ENCODE measurements at regions not wholly inside any gene's neighbourhood (a gene's known extent, or its start where the extent isn't known, plus 50 kb on each side); places are given as distances from the start of the nearest gene placed in this dataset.
A peak's percentile ranks its signal among the peaks of the same experiment; 100 is the strongest.

DNA sequence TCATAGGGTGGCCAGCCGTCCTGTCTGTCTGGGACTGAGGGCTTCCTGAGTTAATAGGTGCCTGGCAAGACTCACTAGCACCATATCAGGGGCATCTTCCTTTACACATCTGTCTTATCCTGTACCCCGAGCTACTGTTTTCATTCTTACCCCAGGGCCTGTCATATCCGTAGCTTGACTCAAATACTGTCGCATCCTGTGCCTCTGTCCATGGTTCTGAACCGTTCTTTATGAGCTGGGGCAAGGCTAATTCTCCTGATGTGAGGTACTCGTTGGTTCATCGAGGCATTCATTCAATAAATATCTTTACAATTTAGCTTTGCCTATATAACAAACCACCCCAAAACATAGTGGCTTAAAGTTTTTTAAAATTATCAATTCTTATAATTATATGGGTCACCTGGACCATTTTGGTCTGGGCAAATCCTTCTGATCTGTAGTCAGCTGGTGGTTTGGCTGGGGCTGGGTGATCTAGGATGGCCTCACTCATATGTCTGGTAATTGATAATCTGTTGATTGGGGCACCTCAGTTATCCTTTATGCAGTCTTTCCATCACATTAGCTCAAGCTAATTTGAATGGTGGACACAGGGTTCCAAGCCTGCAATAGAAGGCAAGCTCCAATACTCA lies 121.2 kb downstream of the TLE3 start:
- DNase-seq (ENCODE audit: low spot score): peak; percentile 65

DNA sequence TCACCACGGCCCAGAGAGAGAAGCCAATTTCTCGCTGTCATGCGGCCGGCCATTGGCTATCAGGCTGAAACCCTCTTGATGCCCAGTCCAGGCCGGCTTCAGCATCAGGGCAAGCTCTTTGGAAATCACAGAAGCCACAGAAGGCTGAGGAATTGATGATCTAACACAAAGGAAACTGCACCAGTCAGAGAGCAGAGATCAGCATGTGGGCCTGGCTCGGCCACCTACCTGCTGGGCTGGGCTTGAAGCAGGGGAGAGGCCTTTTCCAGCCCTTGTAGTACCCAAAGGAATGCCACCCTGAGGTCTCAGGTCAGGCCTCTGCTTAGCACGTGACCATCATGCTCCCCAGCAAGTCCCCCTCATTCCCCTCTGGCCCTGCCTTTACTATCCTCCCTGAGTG lies 119.1 kb downstream of the TLE3 start:
- DNase-seq (ENCODE audit: low spot score): no peak

DNA sequence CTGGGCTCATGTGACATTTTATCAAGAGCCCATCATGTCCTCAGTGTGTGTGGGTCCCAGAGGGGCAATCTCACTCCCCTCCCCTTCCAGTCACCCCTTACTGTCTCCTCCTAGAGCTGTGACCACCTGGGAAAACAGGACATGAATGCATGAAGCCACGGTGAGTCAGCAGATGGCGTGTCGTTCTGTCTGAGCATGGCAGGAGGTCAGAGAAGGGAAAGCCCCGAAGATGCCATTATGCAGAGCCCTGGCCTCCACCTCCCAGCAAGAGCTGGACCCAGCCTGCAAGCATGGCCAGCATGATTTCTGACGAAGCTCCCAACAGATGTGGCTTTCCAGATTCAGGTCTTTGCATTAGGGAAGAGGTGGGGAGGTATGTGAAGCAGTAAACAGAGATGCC lies 118.5 kb downstream of the TLE3 start:
- no peak for DNase-seq (ENCODE audit: low spot score)

- DNase-seq (ENCODE audit: low spot score): no peak
These were observed 117.9 kb downstream of the TLE3 start for GRCh38 chr15:69979783-69980182.

- no peak for DNase-seq (ENCODE audit: low spot score)
These were observed 117.2 kb downstream of the TLE3 start for GRCh38 chr15:69980341-69981059.

- DNase-seq (ENCODE audit: low spot score): no peak
These were observed 115.7 kb downstream of the TLE3 start for GRCh38 chr15:69982037-69982436.

DNA sequence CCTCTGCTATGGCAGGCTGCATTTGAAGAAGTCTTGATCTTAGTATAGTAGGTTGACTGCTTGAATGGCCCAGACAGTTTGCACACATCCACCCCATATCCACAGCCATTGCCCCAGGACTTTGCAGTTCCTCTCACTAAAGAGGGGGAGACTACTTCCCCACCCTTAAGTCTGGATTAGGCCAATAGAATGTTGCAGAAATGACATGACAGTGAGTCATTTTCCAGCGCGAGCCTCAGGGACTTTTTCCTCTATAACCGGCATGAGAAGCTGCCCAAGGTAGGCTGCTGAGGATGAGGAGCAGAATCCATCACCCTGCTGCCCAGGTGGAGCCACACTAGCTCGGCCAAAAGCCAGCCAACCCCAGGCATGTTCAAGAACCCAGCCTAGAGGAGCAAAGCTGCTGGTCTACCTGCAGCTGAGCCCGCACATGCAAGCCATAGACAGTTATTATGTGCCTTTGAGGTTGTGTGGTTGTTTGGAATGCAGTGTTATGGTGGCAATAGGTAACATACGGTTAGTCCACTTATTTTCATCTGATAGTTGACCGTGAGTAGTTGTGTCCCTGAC lies 113.9 kb downstream of the TLE3 start:
- DNase-seq (ENCODE audit: low spot score): no peak

DNA sequence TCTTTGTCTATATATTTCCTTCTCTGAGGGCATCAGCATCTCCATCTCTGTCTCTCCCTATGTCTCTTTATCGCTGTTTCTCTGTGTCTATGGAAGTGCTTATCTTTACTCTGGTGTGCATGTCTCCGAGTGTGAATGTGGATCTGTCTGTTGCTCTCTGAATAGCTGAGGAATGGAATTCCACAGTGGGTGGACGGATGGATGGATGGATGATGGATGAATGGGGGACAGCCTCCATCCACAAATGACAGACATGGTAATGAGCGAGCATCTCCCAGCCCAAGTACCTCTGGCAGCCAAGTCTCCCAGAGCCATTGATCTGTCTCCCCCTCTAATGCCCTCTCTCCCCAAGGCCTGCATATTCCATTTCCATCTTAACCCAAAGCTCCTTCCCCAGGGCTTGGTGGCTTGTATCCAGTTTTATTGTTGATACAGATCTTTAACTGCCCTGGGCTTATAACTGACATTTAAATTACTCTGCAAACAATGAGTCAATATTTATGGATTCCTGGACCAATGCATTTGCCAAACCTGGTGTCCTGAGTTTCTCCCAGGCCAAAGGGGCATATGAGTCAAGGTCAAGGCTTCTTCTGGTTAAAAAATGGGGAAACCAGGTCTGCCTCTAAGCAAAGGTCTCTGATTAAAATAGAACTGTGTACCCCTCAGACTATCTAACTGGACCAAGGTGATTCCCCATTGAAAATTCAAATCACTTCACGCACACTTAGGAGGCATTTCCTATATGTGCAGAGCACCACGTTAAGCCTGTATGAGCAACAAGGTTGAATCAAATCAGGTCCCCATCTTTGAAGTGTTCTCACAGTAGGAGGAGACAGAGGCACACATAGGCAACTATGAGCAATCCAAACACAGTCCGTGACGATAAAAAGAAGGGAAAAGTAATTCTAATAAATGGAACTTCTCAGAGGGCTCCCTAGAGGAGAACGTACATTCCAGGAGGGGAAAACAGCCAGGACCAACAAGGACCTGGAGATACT lies 109.9 kb downstream of the TLE3 start:
- DNase-seq (ENCODE audit: low spot score): no peak

- no peak for DNase-seq (ENCODE audit: low spot score)
These were observed 109.0 kb downstream of the TLE3 start for GRCh38 chr15:69988541-69989225.

DNA sequence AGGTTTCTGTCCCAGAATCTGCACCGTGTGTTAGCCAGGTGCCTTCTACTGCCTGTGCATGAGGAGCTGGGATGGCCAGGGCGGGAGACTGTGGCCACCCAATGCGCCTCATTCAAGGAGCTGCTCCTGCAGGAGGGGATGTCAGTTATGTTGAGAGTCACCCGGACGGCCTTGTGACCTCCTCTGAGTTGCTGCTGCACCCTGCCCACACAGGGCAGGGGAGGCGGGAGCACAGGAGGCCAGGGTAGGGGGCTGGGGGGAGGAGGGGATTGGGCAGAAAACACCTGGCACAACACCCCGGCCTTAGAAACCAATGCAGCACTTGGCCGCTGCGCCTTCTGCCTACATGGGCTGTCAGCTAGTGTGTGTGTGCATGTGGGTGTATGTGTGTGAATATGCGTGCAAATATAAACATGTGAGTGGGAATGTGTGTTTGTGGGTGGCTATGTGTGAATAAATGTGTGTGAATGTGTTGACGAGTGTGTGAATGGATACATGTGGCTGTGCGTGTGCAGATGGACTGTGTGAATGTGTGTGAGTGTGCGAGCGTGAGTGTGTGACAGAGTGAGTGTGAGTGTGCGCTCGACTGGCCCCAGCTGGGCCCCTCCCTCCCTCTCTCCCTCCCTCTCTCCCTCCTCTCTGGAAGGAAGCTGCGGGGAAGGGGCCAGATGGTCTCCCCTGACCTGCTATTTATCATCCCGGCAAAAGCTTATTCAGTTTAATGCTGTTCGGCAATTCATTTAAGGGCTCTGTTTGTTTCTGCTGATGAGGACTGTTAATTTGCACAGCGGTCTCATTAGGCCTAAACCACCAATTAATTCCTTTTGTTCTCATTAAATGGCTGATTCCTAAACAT lies 106.9 kb downstream of the TLE3 start:
- no peak for DNase-seq (ENCODE audit: low spot score)

GRCh38 chr15:69991551-69991980 lies 106.2 kb downstream of the TLE3 start:
- DNase-seq (ENCODE audit: low spot score): no peak

- no peak for DNase-seq (ENCODE audit: low spot score)
These were observed 105.4 kb downstream of the TLE3 start for GRCh38 chr15:69992348-69992747.

DNA sequence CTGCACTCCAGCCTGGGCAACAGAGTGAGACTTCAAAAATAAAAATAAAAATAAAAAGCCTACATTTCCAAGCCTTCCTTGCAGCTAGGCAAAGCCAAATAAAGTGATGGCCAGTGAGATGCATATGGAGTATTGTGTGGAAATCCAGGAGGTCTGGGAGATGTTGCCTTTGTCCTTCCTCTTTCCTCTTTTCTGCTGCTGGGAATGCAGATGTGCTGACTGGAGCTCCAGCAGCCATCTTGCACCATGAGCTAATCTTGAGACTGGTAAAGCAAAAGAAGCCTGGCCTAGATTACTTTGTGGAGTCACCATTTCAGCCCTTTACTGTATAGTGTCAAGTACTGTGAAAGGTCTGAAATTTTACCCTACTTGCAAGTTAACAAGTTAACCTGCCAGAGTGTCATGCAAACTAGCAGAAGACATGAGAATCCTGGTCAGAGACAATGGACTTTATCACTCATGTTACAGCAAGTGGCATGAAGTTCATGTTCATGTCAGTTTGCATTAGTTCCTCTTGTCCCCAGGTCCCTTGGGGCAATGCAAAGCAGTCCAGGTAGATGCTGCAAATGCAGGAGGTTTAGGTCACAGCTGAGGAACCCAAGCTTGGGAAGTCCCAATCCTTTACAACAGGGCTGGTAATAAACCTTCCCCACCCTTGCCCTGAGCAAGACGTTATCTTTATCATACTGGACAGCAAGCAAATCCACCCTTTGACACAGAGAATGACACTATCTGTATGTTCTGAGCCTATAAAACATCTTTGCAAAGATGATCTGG lies 103.1 kb downstream of the TLE3 start:
- no peak for DNase-seq (ENCODE audit: low spot score)

- DNase-seq (ENCODE audit: low spot score): no peak
These were observed 101.2 kb downstream of the TLE3 start for GRCh38 chr15:69996321-69997160.

DNA sequence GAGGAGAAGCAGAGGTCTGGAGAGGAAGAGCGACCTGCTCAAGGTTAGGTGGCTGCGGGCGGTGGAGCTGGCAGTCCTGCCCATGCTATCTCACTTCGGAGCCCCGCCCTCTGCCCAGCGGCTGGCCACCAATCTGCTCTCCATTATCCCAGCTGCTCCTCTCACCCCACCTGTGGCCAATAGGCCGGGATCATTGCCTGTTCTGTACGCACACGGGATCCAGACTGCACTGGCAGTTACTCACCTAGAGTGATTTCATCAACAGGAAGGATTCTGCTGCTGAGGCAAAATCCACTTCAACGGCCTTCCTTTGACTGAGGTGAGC lies 100.6 kb downstream of the TLE3 start:
- no peak for DNase-seq (ENCODE audit: low spot score)

Measured in umbilical cord (tissue), 1 donor.